Germinal center (tissue), 1 donor: ENCODE measurements at regions not wholly inside any gene's neighbourhood (a gene's known extent, or its start where the extent isn't known, plus 50 kb on each side); places are given as distances from the start of the nearest gene placed in this dataset.

ENCODE experiments used
- DNase-seq: peaks from one replicate; pipeline ENCODE4 v3.0.0; 2012; ENCODE audit warnings: mixed read lengths, low spot score

- DNase-seq: no peak
Observed at GRCh38 chr20:51876313-51876940, 74.1 kb upstream of the SALL4 start.

- no peak for DNase-seq
Observed at GRCh38 chr20:51873652-51874051, 71.3 kb upstream of the SALL4 start.

GRCh38 chr20:51871943-51872342, 69.6 kb upstream of the SALL4 start:
- no peak for DNase-seq

- DNase-seq: no peak
Observed at GRCh38 chr20:51869002-51869401, 66.7 kb upstream of the SALL4 start.

- no peak for DNase-seq
Observed at GRCh38 chr20:51867251-51867650, 64.9 kb upstream of the SALL4 start.

GRCh38 chr20:51864967-51865366, 62.6 kb upstream of the SALL4 start:
- no peak for DNase-seq

GRCh38 chr20:51862796-51863195, 60.5 kb upstream of the SALL4 start:
- DNase-seq: no peak

- no peak for DNase-seq
Observed at GRCh38 chr20:51861726-51862466, 59.6 kb upstream of the SALL4 start.

- DNase-seq: no peak
Observed at GRCh38 chr20:51860111-51860882, 58.0 kb upstream of the SALL4 start.

GRCh38 chr20:51856432-51856831, 54.1 kb upstream of the SALL4 start:
- no peak for DNase-seq

- DNase-seq: no peak
Observed at GRCh38 chr20:51854921-51855320, 52.6 kb upstream of the SALL4 start.
